ENCODE measurements at regions not wholly inside any gene's neighbourhood (a gene's known extent, or its start where the extent isn't known, plus 50 kb on each side); places are given as distances from the start of the nearest gene placed in this dataset.
"Not testable (repeated sequence)": the region's sequence is repeated elsewhere in the genome, so short reads cannot be mapped to it uniquely, and the experiment has no call there.

DNA sequence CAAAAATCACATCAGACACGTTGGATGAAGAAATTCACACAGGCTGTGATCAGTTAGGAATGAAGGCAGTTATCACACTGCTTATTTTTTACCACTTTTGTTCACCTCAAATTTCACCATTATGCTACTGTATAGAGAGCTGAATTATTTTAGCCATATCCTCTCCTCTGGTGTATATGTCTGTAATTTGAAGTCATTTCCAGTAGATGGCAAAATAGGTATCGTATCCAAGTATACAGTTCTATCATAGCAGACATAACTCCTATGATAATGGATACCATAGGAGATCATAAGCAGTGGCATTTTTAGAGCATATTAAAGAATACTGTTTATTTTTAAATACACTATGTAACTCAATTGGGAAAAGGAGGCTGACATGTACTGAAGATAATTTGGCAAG, 909.7 kb downstream of the DNAJB9 start:
- H3K4me3 ChIP-seq: no peak overlapping the region
- H3K27ac ChIP-seq: no peak overlapping the region
- H3K27me3 ChIP-seq: no peaks in the 10 kb centered on the region
- 31 to 49% methylated on average over 2 of the region's 2 CpGs for WGBS, 2 donors
- no peaks in the 10 kb centered on the region for H3K4me1 ChIP-seq
- DNase-seq (ENCODE audit: low spot score in 2 of 2): no peak
- TF ChIP-seq POLR2A (IDR thresholded peaks at IDR 0.05): no peak
- TF ChIP-seq, protein P1, sequence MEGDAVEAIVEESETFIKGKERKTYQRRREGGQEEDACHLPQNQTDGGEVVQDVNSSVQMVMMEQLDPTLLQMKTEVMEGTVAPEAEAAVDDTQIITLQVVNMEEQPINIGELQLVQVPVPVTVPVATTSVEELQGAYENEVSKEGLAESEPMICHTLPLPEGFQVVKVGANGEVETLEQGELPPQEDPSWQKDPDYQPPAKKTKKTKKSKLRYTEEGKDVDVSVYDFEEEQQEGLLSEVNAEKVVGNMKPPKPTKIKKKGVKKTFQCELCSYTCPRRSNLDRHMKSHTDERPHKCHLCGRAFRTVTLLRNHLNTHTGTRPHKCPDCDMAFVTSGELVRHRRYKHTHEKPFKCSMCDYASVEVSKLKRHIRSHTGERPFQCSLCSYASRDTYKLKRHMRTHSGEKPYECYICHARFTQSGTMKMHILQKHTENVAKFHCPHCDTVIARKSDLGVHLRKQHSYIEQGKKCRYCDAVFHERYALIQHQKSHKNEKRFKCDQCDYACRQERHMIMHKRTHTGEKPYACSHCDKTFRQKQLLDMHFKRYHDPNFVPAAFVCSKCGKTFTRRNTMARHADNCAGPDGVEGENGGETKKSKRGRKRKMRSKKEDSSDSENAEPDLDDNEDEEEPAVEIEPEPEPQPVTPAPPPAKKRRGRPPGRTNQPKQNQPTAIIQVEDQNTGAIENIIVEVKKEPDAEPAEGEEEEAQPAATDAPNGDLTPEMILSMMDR (IDR thresholded peaks at IDR 0.05): no peak
- TF ChIP-seq EP300 (IDR thresholded peaks at IDR 0.05): no peak
- H3K9me3 ChIP-seq: no peaks in the 10 kb centered on the region
- no peaks in the 10 kb centered on the region for H3K36me3 ChIP-seq

DNA sequence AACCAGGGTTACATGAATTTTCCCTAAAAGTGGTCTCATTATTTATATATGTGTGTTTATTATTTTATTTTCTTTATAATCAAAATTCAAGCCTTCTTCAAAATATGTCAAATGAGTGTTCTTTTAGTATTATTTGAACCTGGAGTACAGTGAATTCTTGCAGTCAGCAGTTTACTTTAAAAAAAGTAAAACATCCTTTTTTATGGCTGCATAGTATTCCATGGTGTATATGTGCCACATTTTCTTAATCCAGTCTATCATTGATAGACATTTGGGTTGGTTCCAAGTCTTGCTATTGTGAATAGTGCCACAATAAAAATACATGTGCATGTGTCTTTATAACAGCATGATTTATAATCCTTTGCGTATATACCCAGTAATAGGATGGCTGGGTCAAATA, 920.9 kb downstream of the DNAJB9 start:
- H3K9me3 ChIP-seq; H3K36me3 ChIP-seq; H3K27ac ChIP-seq; H3K4me3 ChIP-seq; DNase-seq (ENCODE audit: low spot score in 2 of 2); H3K4me1 ChIP-seq; H3K27me3 ChIP-seq: not testable (repeated sequence)
- 97 to 100% methylated on average over 1 of the region's 1 CpG for WGBS, 2 donors

DNA sequence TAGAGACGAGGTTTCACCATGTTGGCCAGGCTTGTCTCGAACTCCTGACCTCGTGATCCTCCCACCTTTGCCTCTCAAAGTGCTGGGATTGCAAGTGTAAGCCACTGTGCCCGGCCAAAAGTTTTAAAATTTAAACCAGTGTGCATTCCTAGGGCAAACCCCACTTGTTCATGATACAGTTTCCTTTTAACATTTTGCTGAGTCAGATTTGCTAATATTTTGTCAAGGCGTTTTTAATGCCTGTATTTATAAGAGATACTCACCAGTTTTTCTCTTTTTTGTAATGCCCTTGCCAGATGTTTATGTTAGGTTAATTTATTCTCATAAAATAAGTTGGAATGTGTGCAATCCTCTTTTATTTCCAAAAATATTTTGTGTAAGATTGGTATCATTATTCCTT, 927.4 kb downstream of the DNAJB9 start:
- DNase-seq (ENCODE audit: low spot score in 2 of 2): no peak
- H3K27ac ChIP-seq: no peak overlapping the region
- H3K4me3 ChIP-seq: no peak overlapping the region
- TF ChIP-seq EP300 (IDR thresholded peaks at IDR 0.05) (no peak), POLR2A (IDR thresholded peaks at IDR 0.05) (no peak)
- TF ChIP-seq, protein P1 (IDR thresholded peaks at IDR 0.05): no peak
- H3K36me3 ChIP-seq: no peaks in the 10 kb centered on the region
- no peaks in the 10 kb centered on the region for H3K27me3 ChIP-seq
- no peaks in the 10 kb centered on the region for H3K4me1 ChIP-seq
- H3K9me3 ChIP-seq: peaks cover 0 to 5% (median 0%) of the 10 kb centered on the region in 4 donors
- 72 to 81% methylated on average over 5 of the region's 5 CpGs for WGBS, 2 donors

DNA sequence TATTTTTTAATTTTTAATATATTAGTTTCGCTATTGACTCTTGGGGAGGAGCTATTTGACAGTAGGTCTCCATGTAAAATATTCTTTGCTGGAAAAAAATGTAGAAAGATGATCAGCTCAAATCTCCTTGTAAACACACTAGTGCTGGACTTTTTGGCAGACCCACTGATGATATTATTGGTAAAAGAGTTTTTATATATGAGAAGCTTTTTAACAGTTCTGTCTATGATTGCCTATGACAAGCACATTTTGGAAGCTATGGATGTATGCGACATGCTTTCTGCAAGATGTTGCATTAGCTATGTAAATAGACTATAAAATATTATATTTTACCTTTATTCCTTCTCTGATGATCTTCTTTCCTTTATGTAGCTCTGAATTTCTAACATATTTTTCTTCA, 928.5 kb downstream of the DNAJB9 start:
- DNase-seq (ENCODE audit: low spot score in 2 of 2): no peak
- TF ChIP-seq EP300 (IDR thresholded peaks at IDR 0.05): no peak
- TF ChIP-seq, protein P1 (IDR thresholded peaks at IDR 0.05): no peak
- no peak for TF ChIP-seq POLR2A (IDR thresholded peaks at IDR 0.05)
- 92 to 94% methylated on average over 2 of the region's 2 CpGs for WGBS, 2 donors
- H3K9me3 ChIP-seq: peaks cover 0 to 5% (median 0%) of the 10 kb centered on the region in 4 donors
- H3K27ac ChIP-seq: no peak overlapping the region
- H3K4me3 ChIP-seq: no peak overlapping the region
- H3K27me3 ChIP-seq: no peaks in the 10 kb centered on the region
- H3K4me1 ChIP-seq: no peaks in the 10 kb centered on the region
- H3K36me3 ChIP-seq: no peaks in the 10 kb centered on the region

DNA sequence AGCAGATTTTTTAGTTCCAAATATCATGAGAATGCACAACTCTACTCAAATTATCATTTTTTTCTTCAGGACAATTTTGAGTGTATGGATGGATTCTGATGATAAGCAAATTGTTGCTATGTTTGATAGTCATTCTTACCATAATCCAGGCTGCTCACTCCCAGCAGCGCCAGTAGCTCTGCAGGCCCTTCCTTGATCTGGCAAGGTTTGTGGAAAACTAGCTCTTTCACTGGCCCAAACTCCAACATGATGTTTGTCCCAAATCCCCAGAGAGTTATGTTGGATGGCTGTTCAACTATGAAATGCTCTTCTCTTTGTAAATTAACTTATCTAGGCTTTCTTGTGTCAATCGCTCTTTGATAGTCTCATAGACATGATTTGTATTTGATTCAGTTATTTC, 933.7 kb downstream of the DNAJB9 start:
- DNase-seq (ENCODE audit: low spot score in 2 of 2): no peak
- Histone ChIP-seq H3K36me3 (no peaks in the 10 kb centered on the region), H3K4me3 (no peak overlapping the region), H3K27ac (no peak overlapping the region), H3K9me3 (peaks cover 0 to 5% (median 0%) of the 10 kb centered on the region in 4 donors), H3K27me3 (no peaks in the 10 kb centered on the region), H3K4me1 (no peaks in the 10 kb centered on the region)
- WGBS, 2 donors: 78 to 87% methylated on average over 2 of the region's 2 CpGs
- TF ChIP-seq EP300 (IDR thresholded peaks at IDR 0.05): no peak
- no peak for TF ChIP-seq POLR2A (IDR thresholded peaks at IDR 0.05)
- TF ChIP-seq, protein P1 (IDR thresholded peaks at IDR 0.05): no peak

DNA sequence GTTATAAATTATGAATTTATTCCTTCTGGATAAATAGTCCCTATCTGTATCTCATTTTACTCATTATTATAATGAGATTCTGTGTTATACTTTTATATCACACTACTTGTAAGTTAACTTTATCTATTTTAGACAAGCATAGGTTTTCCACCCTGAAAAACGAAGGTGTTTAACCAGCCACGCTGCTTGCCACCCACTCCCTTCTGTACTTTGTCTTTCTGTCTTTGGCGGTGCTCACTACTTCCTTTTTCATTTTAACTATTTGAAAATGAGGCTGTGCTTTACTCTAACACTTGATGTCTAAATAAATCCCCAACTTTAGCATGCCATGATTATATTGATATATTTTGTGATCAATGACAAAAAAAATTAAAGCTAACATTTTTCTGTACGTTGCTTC, 952.9 kb downstream of the DNAJB9 start:
- no peak overlapping the region for H3K4me3 ChIP-seq
- WGBS, 2 donors: 59 to 60% methylated on average over 4 of the region's 4 CpGs
- H3K27ac ChIP-seq: no peak overlapping the region
- no peaks in the 10 kb centered on the region for H3K36me3 ChIP-seq
- no peak for TF ChIP-seq POLR2A (IDR thresholded peaks at IDR 0.05)
- TF ChIP-seq, protein P1 (IDR thresholded peaks at IDR 0.05): no peak
- TF ChIP-seq EP300 (IDR thresholded peaks at IDR 0.05): no peak
- H3K9me3 ChIP-seq: no peaks in the 10 kb centered on the region
- no peaks in the 10 kb centered on the region for H3K4me1 ChIP-seq
- DNase-seq (ENCODE audit: low spot score in 2 of 2): no peak
- no peaks in the 10 kb centered on the region for H3K27me3 ChIP-seq
